Kidney (tissue), 13 donors: ENCODE measurements at regions not wholly inside any gene's neighbourhood (a gene's known extent, or its start where the extent isn't known, plus 50 kb on each side); places are given as distances from the start of the nearest gene placed in this dataset.

Experiments
- DNase-seq, 5 donors: peaks; one replicate each; pipeline ENCODE4 v3.0.0-alpha.2; 2013 to 2020
- FAIRE-seq: peaks from 2 replicates; lab custom pipeline; 2012; peaks lifted over from hg19 to GRCh38; lab: Jason Lieb, UNC
- H3K27ac ChIP-seq, 2 donors: one replicate each; pipeline ENCODE4 v1.7.0; 2013; ENCODE audit warnings: low read depth in 2 of 2, low read length in 2 of 2, inconsistent platforms in 1 of 2
- H3K27me3 ChIP-seq: one replicate; pipeline ENCODE4 v1.7.1; 2013; ENCODE audit warnings: low read length, inconsistent platforms; ENCODE audit not compliant: control insufficient read depth, insufficient read depth
- H3K36me3 ChIP-seq, 3 donors: one replicate each; pipeline versions ENCODE4 v1.7.0 to v1.7.1; 2013; ENCODE audit warnings: low read length in 3 of 3, control low read depth in 1 of 3, inconsistent platforms in 1 of 3; ENCODE audit not compliant: insufficient read depth in 3 of 3, control insufficient read depth in 2 of 3
- H3K4me1 ChIP-seq, 3 donors: one replicate each; pipeline versions ENCODE4 v1.7.0 to v1.7.1; 2013; ENCODE audit warnings: low read length in 3 of 3, inconsistent platforms in 1 of 3, low read depth in 1 of 3; ENCODE audit not compliant: control insufficient read depth in 2 of 3, insufficient read depth in 2 of 3
- H3K4me3 ChIP-seq, 3 donors: one replicate each; pipeline versions ENCODE4 v1.7.0 to v1.8.1; 2013; ENCODE audit warnings: low read length in 3 of 3, control low read depth in 1 of 3, inconsistent platforms in 1 of 3
- H3K9ac ChIP-seq, 3 donors: one replicate each; pipeline versions ENCODE4 v1.7.0 to v1.7.1; 2013; ENCODE audit warnings: low read length in 3 of 3, control low read depth in 1 of 3, inconsistent platforms in 1 of 3
- H3K9me3 ChIP-seq, 3 donors: one replicate each; pipeline versions ENCODE4 v1.7.0 to v1.7.1; 2013; ENCODE audit warnings: low read length in 3 of 3, control low read depth in 1 of 3, inconsistent platforms in 1 of 3; ENCODE audit not compliant: control insufficient read depth in 2 of 3, insufficient read depth in 1 of 3
- CTCF ChIP-seq: IDR thresholded peaks from 3 replicates; pipeline ENCODE4 v1.5.1; 2012; ENCODE audit warnings: mild to moderate bottlenecking, moderate library complexity, borderline replicate concordance; ENCODE audit not compliant: insufficient read depth; ENCODE audit errors: extremely low read depth
- intact Hi-C: fragments of 100-400 bp; cut with DNase I; formaldehyde crosslinking; loops from one replicate; pipeline ENCODE4 v1.11.1; 2022
- donor health status: control.
- donor health status: control.
- donor health status: control.
- donor health status: control.
- donor health status: control.
- donor health status: DM: yes; HTN: yes; CAD: no.
- donor health status: Normal renal cell carcinoma (clear cell type).

GRCh38 chr2:12804091-12804856, 87.5 kb downstream of the TRIB2 start:
- no peak for FAIRE-seq
- Histone ChIP-seq H3K36me3 (no peaks in the 10 kb centered on the region), H3K9ac (no peak overlapping the region), H3K27me3 (no peaks in the 10 kb centered on the region), H3K27ac (no peak overlapping the region), H3K9me3 (peaks cover 0 to 7% (median 0%) of the 10 kb centered on the region in 3 donors), H3K4me3 (no peak overlapping the region), H3K4me1 (peaks cover 0 to 12% (median under 1%) of the 10 kb centered on the region in 3 donors)
- no peak for DNase-seq
- intact Hi-C loops: no loop called here
- TF ChIP-seq CTCF: no peak

- no peak overlapping the region for H3K4me3 ChIP-seq
- H3K27me3 ChIP-seq: no peaks in the 10 kb centered on the region
- no peak for TF ChIP-seq CTCF
- H3K9ac ChIP-seq: no peak overlapping the region
- peaks cover 0 to 7% (median 0%) of the 10 kb centered on the region in 3 donors for H3K9me3 ChIP-seq
- peaks cover 0 to 12% (median 4%) of the 10 kb centered on the region in 3 donors for H3K4me1 ChIP-seq
- no peak overlapping the region for H3K27ac ChIP-seq
- H3K36me3 ChIP-seq: no peaks in the 10 kb centered on the region
- intact Hi-C loops: no loop called here
- DNase-seq (no peak), FAIRE-seq (no peak)
These were observed 88.3 kb downstream of the TRIB2 start for GRCh38 chr2:12805033-12805432.

GRCh38 chr2:12806549-12807242, 90.0 kb downstream of the TRIB2 start:
- H3K4me3 ChIP-seq: no peak overlapping the region
- TF ChIP-seq CTCF: no peak
- DNase-seq (peak in 1 of 5 donors; percentile 20), FAIRE-seq (no peak)
- intact Hi-C loops: no loop called here
- H3K9me3 ChIP-seq: peaks cover 0 to under 1% (median 0%) of the 10 kb centered on the region in 3 donors
- H3K9ac ChIP-seq: no peak overlapping the region
- peaks cover 0 to 12% (median 4%) of the 10 kb centered on the region in 3 donors for H3K4me1 ChIP-seq
- H3K36me3 ChIP-seq: no peaks in the 10 kb centered on the region
- H3K27me3 ChIP-seq: no peaks in the 10 kb centered on the region
- H3K27ac ChIP-seq: no peak overlapping the region
